ENCODE measurements at regions not wholly inside any gene's neighbourhood (a gene's known extent, or its start where the extent isn't known, plus 50 kb on each side); places are given as distances from the start of the nearest gene placed in this dataset.

DNA sequence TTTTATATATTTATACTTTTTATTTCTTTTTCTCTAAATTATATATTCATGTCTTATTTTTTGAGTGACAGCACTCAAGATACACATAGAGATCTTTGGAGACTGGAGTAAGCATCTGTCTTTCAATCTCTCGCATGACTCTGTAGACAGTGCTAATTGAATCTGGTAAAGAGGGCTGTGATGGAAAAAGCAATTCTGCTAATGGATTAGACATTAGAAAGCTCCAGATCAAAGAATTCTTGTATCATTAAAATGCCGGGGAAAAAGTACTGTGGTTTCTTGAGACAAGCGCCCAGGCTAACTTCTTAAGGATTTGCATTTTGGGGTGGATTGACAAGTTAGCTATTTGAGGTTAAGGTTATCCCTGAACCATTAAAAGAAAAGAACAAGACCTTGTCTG is 383.1 kb upstream of the TNP1 start:
- no peaks in the 10 kb centered on the region for H3K36me3 Mint-ChIP-seq (ENCODE audit: low read depth)
- TF ChIP-seq, protein P1, sequence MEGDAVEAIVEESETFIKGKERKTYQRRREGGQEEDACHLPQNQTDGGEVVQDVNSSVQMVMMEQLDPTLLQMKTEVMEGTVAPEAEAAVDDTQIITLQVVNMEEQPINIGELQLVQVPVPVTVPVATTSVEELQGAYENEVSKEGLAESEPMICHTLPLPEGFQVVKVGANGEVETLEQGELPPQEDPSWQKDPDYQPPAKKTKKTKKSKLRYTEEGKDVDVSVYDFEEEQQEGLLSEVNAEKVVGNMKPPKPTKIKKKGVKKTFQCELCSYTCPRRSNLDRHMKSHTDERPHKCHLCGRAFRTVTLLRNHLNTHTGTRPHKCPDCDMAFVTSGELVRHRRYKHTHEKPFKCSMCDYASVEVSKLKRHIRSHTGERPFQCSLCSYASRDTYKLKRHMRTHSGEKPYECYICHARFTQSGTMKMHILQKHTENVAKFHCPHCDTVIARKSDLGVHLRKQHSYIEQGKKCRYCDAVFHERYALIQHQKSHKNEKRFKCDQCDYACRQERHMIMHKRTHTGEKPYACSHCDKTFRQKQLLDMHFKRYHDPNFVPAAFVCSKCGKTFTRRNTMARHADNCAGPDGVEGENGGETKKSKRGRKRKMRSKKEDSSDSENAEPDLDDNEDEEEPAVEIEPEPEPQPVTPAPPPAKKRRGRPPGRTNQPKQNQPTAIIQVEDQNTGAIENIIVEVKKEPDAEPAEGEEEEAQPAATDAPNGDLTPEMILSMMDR (IDR thresholded peaks at IDR 0.05): no peak

DNA sequence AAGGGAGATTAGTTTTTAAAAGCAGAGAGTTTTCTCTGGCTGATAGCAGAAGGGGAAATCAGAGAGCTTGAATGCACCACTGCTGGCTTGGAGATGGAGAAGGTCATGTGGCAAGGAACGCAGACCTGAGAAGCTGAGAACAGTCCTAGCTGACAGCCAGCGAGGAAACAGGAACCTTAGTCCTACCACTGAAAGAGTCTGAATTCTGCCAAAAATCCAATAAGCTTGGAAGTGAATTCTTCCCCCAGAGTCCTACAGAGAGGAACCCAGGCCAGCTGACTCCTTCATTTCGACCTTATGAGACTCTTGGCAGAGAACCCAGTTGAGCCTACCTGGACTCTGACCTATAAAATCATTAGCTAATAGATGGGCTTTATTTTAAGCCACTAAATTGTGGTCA is 371.9 kb upstream of the TNP1 start:
- no peak for DNase-seq
- Mint-ChIP-seq H3K36me3 (ENCODE audit: low read depth) (peaks cover 9% of the 10 kb centered on the region), H3K9me3 (peaks cover 13% of the 10 kb centered on the region), H3K4me1 (peaks cover 8% of the 10 kb centered on the region), H3K4me3 (no peak overlapping the region), H3K27me3 (ENCODE audit: low read depth, poor library complexity) (peaks cover 3% of the 10 kb centered on the region), H3K27ac (no peak overlapping the region)
- TF ChIP-seq, protein P1 (IDR thresholded peaks at IDR 0.05): no peak

More for the DNA sequence above, 383.1 kb upstream of the TNP1 start:
- peaks cover 5% of the 10 kb centered on the region for H3K9me3 Mint-ChIP-seq
- no peak for DNase-seq
- H3K4me1 Mint-ChIP-seq: peaks cover 52% of the 10 kb centered on the region
- peaks cover 9% of the 10 kb centered on the region for H3K27me3 Mint-ChIP-seq (ENCODE audit: low read depth, poor library complexity)
- no peak overlapping the region for H3K4me3 Mint-ChIP-seq
- H3K27ac Mint-ChIP-seq: no peak overlapping the region

DNA sequence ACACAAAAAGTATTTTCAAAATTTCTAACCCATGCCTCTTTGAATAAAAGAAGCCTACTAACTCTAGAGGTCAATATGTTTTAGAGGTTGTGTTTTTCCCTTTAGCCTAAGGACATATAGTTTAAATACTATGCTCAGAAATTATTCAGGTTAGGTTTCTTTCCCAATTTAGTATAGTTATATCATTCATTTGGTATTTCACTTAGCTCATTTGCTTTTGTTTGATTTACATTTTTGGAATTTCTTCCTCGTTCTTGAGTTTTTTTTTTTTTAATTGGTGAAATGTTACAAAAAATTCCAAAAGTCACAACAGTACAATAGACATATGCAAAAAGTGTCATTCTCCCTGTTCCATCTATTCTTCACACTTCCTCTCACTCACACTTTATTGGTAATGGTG is 371.3 kb upstream of the TNP1 start:
- Mint-ChIP-seq H3K9me3 (peaks cover 8% of the 10 kb centered on the region), H3K36me3 (ENCODE audit: low read depth) (peaks cover 3% of the 10 kb centered on the region), H3K4me1 (peaks cover 8% of the 10 kb centered on the region), H3K4me3 (no peak overlapping the region), H3K27me3 (ENCODE audit: low read depth, poor library complexity) (peaks cover 3% of the 10 kb centered on the region), H3K27ac (no peak overlapping the region)
- TF ChIP-seq, protein P1 (IDR thresholded peaks at IDR 0.05): no peak
- no peak for DNase-seq

DNA sequence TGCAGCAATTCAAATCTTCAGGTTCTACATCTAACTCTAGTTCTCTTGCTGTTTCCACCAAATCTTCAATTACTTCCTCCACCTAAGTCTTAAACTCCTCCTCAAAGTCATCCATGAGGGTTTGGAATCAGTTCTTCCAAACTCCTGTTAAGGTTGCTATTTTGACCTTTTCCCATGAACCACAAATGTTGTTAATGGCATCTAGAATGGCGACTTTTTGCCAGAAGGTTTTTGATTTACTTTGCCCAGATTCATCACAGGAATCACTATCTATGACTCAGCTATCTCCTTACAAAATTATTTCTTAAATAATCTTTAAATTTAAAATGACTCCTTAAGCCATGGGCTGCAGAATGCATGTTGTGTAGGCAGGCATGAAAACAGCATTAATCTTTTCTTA is 368.9 kb upstream of the TNP1 start:
- no peaks in the 10 kb centered on the region for H3K9me3 Mint-ChIP-seq
- H3K27me3 Mint-ChIP-seq (ENCODE audit: low read depth, poor library complexity): peaks cover 4% of the 10 kb centered on the region

DNA sequence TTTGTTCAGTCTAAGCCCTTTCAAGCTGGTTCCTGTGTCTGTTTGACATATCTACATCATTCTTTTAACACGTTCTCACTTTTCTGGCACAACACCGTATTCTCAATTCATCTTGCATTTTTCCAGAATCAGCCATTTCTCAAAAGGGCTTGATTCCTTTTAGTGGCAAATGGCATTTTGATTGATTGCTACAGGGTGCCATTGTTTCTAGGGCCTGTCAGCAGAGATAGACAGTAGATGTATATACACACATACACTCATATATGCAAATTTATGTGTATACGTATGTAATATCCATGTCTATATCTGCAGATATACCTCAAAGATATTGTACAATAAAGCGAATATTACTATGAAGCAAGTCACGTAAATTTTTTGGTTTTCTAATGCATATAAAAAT is 367.9 kb upstream of the TNP1 start:
- Mint-ChIP-seq H3K27me3 (ENCODE audit: low read depth, poor library complexity) (peaks cover 7% of the 10 kb centered on the region), H3K27ac (no peak overlapping the region), H3K4me1 (peaks cover 8% of the 10 kb centered on the region), H3K36me3 (ENCODE audit: low read depth) (no peaks in the 10 kb centered on the region), H3K4me3 (no peak overlapping the region), H3K9me3 (no peaks in the 10 kb centered on the region)
- TF ChIP-seq, protein P1 (IDR thresholded peaks at IDR 0.05): no peak
- DNase-seq: no peak

More for the DNA sequence above, 368.9 kb upstream of the TNP1 start:
- no peak for DNase-seq
- Mint-ChIP-seq H3K36me3 (ENCODE audit: low read depth) (no peaks in the 10 kb centered on the region), H3K27ac (no peak overlapping the region), H3K4me3 (no peak overlapping the region), H3K4me1 (peaks cover 8% of the 10 kb centered on the region)
- TF ChIP-seq, protein P1 (IDR thresholded peaks at IDR 0.05): no peak

DNA sequence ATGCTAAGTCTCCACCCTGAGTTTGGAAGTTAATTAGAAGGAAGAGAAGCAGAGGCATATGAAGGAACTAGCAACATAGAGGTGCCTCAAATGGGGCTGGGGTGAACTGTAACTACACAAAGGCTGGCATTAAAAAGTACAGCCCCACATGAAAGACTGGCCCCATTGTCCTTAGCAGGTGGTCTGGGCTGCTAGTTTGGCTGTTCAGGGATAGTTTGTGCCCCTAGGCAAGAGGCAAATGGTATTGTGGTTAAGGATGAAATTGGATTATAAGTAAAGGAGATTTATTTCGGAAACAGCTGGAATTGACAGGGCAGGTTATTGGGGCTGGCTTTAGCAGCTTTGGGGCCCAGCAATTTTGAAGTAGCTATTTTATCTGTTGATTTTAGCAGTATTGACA is 365.7 kb upstream of the TNP1 start:
- no peak overlapping the region for H3K27ac Mint-ChIP-seq
- no peaks in the 10 kb centered on the region for H3K36me3 Mint-ChIP-seq (ENCODE audit: low read depth)
- H3K4me1 Mint-ChIP-seq: peaks cover 8% of the 10 kb centered on the region
- peaks cover 4% of the 10 kb centered on the region for H3K27me3 Mint-ChIP-seq (ENCODE audit: low read depth, poor library complexity)
- no peak for DNase-seq
- H3K4me3 Mint-ChIP-seq: no peak overlapping the region
- no peaks in the 10 kb centered on the region for H3K9me3 Mint-ChIP-seq
- TF ChIP-seq, protein P1 (IDR thresholded peaks at IDR 0.05): no peak

Measured in nephron progenitor cell (in vitro differentiated cells).